RWPE1 (cell line): ENCODE measurements at regions not wholly inside any gene's neighbourhood (a gene's known extent, or its start where the extent isn't known, plus 50 kb on each side); places are given as distances from the start of the nearest gene placed in this dataset.

ENCODE experiments used
- CTCF ChIA-PET: fragments of 350-600 bp; sonication (Branson Sonifier 250); formaldehyde crosslinking; extraction: SDS; loops from one replicate; lab custom pipeline; 2021; lab: Yijun Ruan, JAX
- POLR2A ChIA-PET: fragments of 400-600 bp; formaldehyde crosslinking; extraction: SDS; loops from one replicate; lab custom pipeline; 2020; ENCODE audit warnings: antibody characterized with exemption; ENCODE audit not compliant: low non-redundant PET; lab: Yijun Ruan, JAX
- DNase-seq: peaks from one replicate; pipeline ENCODE4 v3.0.0; 2012; ENCODE audit warnings: low spot score
- H3K27ac ChIP-seq: fragments of 450-650 bp; 2 replicates; pipeline ENCODE4 v1.5.1; 2017
- CTCF ChIP-seq: fragments of 450-650 bp; conservative IDR thresholded peaks from 2 replicates; pipeline ENCODE4 v1.5.1; 2017; ENCODE audit warnings: low read depth, mild to moderate bottlenecking

GRCh38 chr6:4522453-4522852 lies 253.8 kb upstream of the CDYL start:
- H3K27ac ChIP-seq = no peak overlapping the region
- no peak for DNase-seq
- CTCF ChIA-PET = no interaction called here
- POLR2A ChIA-PET = no interaction called here
- no peak for TF ChIP-seq CTCF

GRCh38 chr6:4521070-4521469 lies 255.1 kb upstream of the CDYL start:
- H3K27ac ChIP-seq = no peak overlapping the region
- no peak for TF ChIP-seq CTCF
- POLR2A ChIA-PET = no interaction called here
- DNase-seq = no peak
- CTCF ChIA-PET = no interaction called here

GRCh38 chr6:4518506-4518905 lies 257.7 kb upstream of the CDYL start:
- ChIA-PET CTCF (interaction anchor here (0.5 kb wide), 1 partner anchor 17 kb away, joined by 4 read pairs; no protein-coding TSS in a partner anchor), POLR2A (no interaction called here)
- no peak for TF ChIP-seq CTCF
- DNase-seq = no peak
- no peak overlapping the region for H3K27ac ChIP-seq

- no peak for TF ChIP-seq CTCF
- no peak for DNase-seq
- ChIA-PET CTCF (no interaction called here), POLR2A (no interaction called here)
- H3K27ac ChIP-seq = no peak overlapping the region
Measured at GRCh38 chr6:4516206-4516605, 260.0 kb upstream of the CDYL start.

GRCh38 chr6:4513561-4513960 lies 262.6 kb upstream of the CDYL start:
- POLR2A ChIA-PET = no interaction called here
- CTCF ChIA-PET = no interaction called here
- no peak for TF ChIP-seq CTCF
- H3K27ac ChIP-seq = no peak overlapping the region
- no peak for DNase-seq

- TF ChIP-seq CTCF = no peak
- H3K27ac ChIP-seq = no peak overlapping the region
- DNase-seq = no peak
- CTCF ChIA-PET = no interaction called here
- POLR2A ChIA-PET = no interaction called here
Measured at GRCh38 chr6:4512051-4512471, 264.1 kb upstream of the CDYL start.

- TF ChIP-seq CTCF = no peak
- CTCF ChIA-PET = interaction anchor here (0.6 kb wide), 1 partner anchor 230 kb away, joined by 3 read pairs; no protein-coding TSS in a partner anchor
- POLR2A ChIA-PET = no interaction called here
- DNase-seq = no peak
- H3K27ac ChIP-seq = no peak overlapping the region
Measured at GRCh38 chr6:4511641-4512020, 264.6 kb upstream of the CDYL start.
